Bronchial epithelial cell (primary cell): ENCODE measurements at regions not wholly inside any gene's neighbourhood (a gene's known extent, or its start where the extent isn't known, plus 50 kb on each side); places are given as distances from the start of the nearest gene placed in this dataset.
"Not testable (repeated sequence)": the region's sequence is repeated elsewhere in the genome, so short reads cannot be mapped to it uniquely, and the experiment has no call there.

Source experiments
- DNase-seq: peaks from one replicate; pipeline ENCODE4 v3.0.0-alpha.2; 2010; ENCODE audit warnings: low read depth
- FAIRE-seq: peaks from 2 replicates; lab custom pipeline; 2011; peaks lifted over from hg19 to GRCh38; lab: Jason Lieb, UNC
- H3K27me3 ChIP-seq: 2 replicates; pipeline ENCODE4 v1.5.1; 2011; ENCODE audit warnings: low read length; ENCODE audit not compliant: control insufficient read depth, insufficient read depth
- H3K36me3 ChIP-seq: 2 replicates; pipeline ENCODE4 v1.5.1; 2011; ENCODE audit warnings: low read length; ENCODE audit not compliant: control insufficient read depth, insufficient read depth
- H3K4me3 ChIP-seq: 2 replicates; pipeline ENCODE4 v1.5.1; 2011; ENCODE audit warnings: mild to moderate bottlenecking, low read depth, low read length, control low read depth
- TF ChIP-seq, protein P1 (sequence below): IDR thresholded peaks from 2 replicates; pipeline ENCODE4 v1.5.1; 2011; ENCODE audit warnings: mild to moderate bottlenecking, moderate library complexity, low read length, control low read depth, inconsistent platforms; ENCODE audit not compliant: insufficient read depth, severe bottlenecking

GRCh38 chr11:39661890-39662289 lies 1797.6 kb downstream of the LRRC4C start:
- FAIRE-seq = no peak

GRCh38 chr11:39651857-39652461 lies 1807.5 kb downstream of the LRRC4C start:
- TF ChIP-seq, protein P1, sequence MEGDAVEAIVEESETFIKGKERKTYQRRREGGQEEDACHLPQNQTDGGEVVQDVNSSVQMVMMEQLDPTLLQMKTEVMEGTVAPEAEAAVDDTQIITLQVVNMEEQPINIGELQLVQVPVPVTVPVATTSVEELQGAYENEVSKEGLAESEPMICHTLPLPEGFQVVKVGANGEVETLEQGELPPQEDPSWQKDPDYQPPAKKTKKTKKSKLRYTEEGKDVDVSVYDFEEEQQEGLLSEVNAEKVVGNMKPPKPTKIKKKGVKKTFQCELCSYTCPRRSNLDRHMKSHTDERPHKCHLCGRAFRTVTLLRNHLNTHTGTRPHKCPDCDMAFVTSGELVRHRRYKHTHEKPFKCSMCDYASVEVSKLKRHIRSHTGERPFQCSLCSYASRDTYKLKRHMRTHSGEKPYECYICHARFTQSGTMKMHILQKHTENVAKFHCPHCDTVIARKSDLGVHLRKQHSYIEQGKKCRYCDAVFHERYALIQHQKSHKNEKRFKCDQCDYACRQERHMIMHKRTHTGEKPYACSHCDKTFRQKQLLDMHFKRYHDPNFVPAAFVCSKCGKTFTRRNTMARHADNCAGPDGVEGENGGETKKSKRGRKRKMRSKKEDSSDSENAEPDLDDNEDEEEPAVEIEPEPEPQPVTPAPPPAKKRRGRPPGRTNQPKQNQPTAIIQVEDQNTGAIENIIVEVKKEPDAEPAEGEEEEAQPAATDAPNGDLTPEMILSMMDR = no peak
- no peak overlapping the region for H3K4me3 ChIP-seq
- FAIRE-seq = no peak
- no peaks in the 10 kb centered on the region for H3K27me3 ChIP-seq
- no peak for DNase-seq
- no peaks in the 10 kb centered on the region for H3K36me3 ChIP-seq

More at GRCh38 chr11:39661890-39662289, 1797.6 kb downstream of the LRRC4C start:
- TF ChIP-seq, protein P1 = no peak
- H3K36me3 ChIP-seq = no peaks in the 10 kb centered on the region
- H3K27me3 ChIP-seq = no peaks in the 10 kb centered on the region
- no peak for DNase-seq
- H3K4me3 ChIP-seq = no peak overlapping the region

DNA sequence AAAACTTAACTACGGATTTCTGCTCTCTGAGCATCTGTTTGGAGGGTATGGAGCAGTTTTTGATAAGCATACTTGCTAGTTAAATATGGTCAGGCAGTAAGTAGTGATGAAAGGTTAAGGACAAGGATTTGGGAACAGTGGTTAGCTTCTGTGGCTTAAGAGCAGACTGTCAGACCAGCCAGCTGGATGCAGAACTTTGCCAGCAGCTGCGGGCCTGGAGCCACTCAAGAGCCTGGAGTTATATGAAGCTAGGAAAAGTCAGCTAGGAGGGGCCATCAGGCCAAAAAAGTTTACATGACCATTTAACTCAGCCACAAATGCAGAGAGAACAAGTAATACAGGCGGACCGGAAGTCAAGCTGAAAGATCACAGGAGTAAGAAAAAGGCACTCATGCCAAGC lies 1817.7 kb downstream of the LRRC4C start:
- Histone ChIP-seq H3K36me3 (no peaks in the 10 kb centered on the region), H3K27me3 (no peaks in the 10 kb centered on the region), H3K4me3 (no peak overlapping the region)
- DNase-seq (no peak), FAIRE-seq (no peak)
- TF ChIP-seq, protein P1 = no peak

- no peaks in the 10 kb centered on the region for H3K36me3 ChIP-seq
- no peak overlapping the region for H3K4me3 ChIP-seq
- H3K27me3 ChIP-seq = no peaks in the 10 kb centered on the region
- TF ChIP-seq, protein P1 = no peak
- no peak for FAIRE-seq
- no peak for DNase-seq
Observed at GRCh38 chr11:39630365-39630764, 1829.1 kb downstream of the LRRC4C start.

DNA sequence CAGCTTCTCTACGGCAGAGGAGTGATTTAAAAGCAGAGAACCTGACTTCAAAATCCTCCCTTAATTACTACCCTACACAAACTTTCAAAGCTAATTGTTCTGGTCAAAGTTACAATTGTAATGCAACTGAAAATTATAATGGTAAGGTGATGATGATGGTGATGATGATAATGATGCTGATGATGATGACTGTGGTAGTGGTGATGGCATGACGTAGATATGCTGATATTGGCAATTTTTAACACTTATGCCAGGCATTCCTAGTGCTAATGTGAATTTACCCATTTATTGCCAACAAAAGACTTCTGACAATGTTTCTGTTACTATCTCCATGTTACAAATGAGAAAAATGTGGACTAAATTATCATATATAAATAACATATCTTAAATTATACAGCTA lies 1831.1 kb downstream of the LRRC4C start:
- Histone ChIP-seq H3K36me3 (no peaks in the 10 kb centered on the region), H3K4me3 (no peak overlapping the region), H3K27me3 (no peaks in the 10 kb centered on the region)
- TF ChIP-seq, protein P1 = no peak
- FAIRE-seq (no peak), DNase-seq (no peak)

DNA sequence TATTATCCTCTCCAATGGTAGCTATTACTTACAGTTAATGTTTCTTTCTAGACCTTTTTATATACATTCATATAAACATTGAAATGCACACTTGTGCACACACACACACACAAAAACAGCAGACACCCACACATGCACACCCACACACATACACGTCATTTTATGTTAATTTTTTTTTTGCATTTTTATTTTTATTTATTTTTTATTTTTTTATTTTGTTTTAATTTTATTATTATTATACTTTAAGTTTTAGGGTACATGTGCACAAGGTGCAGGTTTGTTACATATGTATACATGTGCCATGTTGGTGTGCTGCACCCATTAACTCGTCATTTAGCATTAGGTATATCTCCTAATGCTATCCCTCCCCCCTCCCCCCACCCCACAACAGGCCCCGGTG lies 1839.1 kb downstream of the LRRC4C start:
- not testable (repeated sequence) for H3K36me3 ChIP-seq, H3K27me3 ChIP-seq, H3K4me3 ChIP-seq, FAIRE-seq, DNase-seq
